Hepatocyte (in vitro differentiated cells): ENCODE measurements at regions not wholly inside any gene's neighbourhood (a gene's known extent, or its start where the extent isn't known, plus 50 kb on each side); places are given as distances from the start of the nearest gene placed in this dataset.

Source experiments
- DNase-seq: peaks from one replicate; pipeline ENCODE4 v3.0.0-alpha.2; 2016; ENCODE audit warnings: low spot score
- H2AFZ ChIP-seq: fragments of 200-600 bp; sonication (generic); 2 replicates; pipeline ENCODE4 v1.6.0; 2016; ENCODE audit warnings: antibody characterized with exemption, mild to moderate bottlenecking
- H3K27ac ChIP-seq: fragments of 200-600 bp; sonication (generic); 2 replicates; pipeline ENCODE4 v1.5.1; 2016; ENCODE audit warnings: mild to moderate bottlenecking
- H3K27me3 ChIP-seq: fragments of 200-600 bp; sonication (generic); 2 replicates; pipeline ENCODE4 v1.6.1; 2016
- H3K36me3 ChIP-seq: fragments of 200-600 bp; sonication (generic); replicated peaks from 2 replicates; pipeline ENCODE4 v1.5.1; 2016; ENCODE audit warnings: low read depth; ENCODE audit not compliant: insufficient read depth
- H3K4me1 ChIP-seq: fragments of 200-600 bp; sonication (generic); 2 replicates; pipeline ENCODE4 v1.5.1; 2016; ENCODE audit warnings: mild to moderate bottlenecking, moderate library complexity; ENCODE audit not compliant: insufficient read depth
- H3K4me2 ChIP-seq: fragments of 200-600 bp; sonication (generic); 2 replicates; pipeline ENCODE4 v1.6.0; 2016
- H3K4me3 ChIP-seq: fragments of 200-600 bp; sonication (generic); 2 replicates; pipeline ENCODE4 v1.5.1; 2016; ENCODE audit warnings: mild to moderate bottlenecking
- H3K79me2 ChIP-seq: fragments of 200-600 bp; sonication (generic); 2 replicates; pipeline ENCODE4 v1.6.0; 2017; ENCODE audit warnings: mild to moderate bottlenecking
- H3K9me2 ChIP-seq: fragments of 200-600 bp; sonication (generic); replicated peaks from 2 replicates; pipeline ENCODE4 v1.6.0; 2017; ENCODE audit warnings: mild to moderate bottlenecking; ENCODE audit not compliant: insufficient read depth
- H3K9me3 ChIP-seq: fragments of 200-600 bp; sonication (generic); 2 replicates; pipeline ENCODE4 v1.5.1; 2016; ENCODE audit warnings: low read depth, mild to moderate bottlenecking
- H4K20me1 ChIP-seq: fragments of 200-600 bp; sonication (generic); 2 replicates; pipeline ENCODE4 v1.6.0; 2016; ENCODE audit warnings: mild to moderate bottlenecking; ENCODE audit not compliant: insufficient read depth, poor library complexity, severe bottlenecking
- EZH2 ChIP-seq: fragments of 200-600 bp; sonication (generic); IDR thresholded peaks from 2 replicates; pipeline ENCODE4 v1.6.1; 2016; ENCODE audit warnings: antibody characterized with exemption, mild to moderate bottlenecking, borderline replicate concordance
- EZH2phosphoT487 ChIP-seq: fragments of 200-600 bp; sonication (generic); IDR thresholded peaks from one replicate; pipeline ENCODE4 v1.6.1; 2018; ENCODE audit warnings: antibody characterized with exemption, mild to moderate bottlenecking, low read depth, moderate library complexity; ENCODE audit not compliant: unreplicated experiment, severe bottlenecking
- WGBS: methylation state at CpG from one replicate; pipeline ENCODE4 v1.1.6; 2016; ENCODE audit warnings: low lambda C conversion rate; ENCODE audit errors: missing lambda C conversion rate; 5-methylcytosine and 5-hydroxymethylcytosine counted together
- TF ChIP-seq, protein P1 (sequence below): fragments of 200-600 bp; sonication (generic); IDR thresholded peaks from 2 replicates; pipeline ENCODE4 v1.5.1; 2016; ENCODE audit warnings: antibody characterized with exemption, mild to moderate bottlenecking; ENCODE audit not compliant: poor library complexity

DNA sequence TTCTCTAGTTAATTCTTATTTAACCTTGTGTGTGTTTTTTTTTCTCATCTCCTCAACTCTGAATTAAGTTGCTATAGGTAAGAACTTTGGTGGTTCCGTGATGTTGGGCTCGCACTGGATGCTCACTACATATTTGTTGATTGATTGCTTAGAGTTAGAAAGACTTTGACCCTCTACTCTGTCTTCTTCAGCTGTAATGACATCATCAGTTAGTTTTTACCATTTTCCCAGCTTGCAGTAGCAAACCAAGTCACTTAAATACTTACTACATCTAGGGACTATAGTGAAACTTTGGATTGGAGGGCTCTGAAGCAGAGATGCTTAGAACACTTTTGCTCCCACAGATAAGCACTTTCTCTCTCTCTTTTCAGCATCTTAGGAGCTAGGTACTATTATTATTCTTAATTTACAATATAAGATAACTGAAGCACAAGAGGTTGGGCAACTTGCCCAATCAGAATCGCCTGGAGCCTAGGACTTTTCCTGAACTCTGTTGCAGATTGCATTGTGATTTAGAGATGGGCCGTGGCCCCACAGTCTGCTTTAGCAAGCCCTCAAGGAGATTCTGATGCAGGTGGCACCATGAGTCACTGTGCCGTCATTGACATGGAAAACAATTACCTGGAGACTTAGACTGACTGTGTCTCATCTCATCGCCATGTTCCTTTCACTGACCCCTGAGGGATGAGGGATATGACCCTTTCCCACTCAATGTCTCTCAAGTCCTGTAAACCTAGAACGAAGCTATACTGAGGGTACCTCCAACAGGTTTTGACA, 471.9 kb upstream of the PODXL start:
- Histone ChIP-seq H3K36me3 (no peaks in the 10 kb centered on the region), H3K4me2 (no peak overlapping the region), H3K27me3 (peaks cover 3% of the 10 kb centered on the region), H3K4me3 (no peak overlapping the region), H4K20me1 (no peaks in the 10 kb centered on the region), H3K9me2 (no peaks in the 10 kb centered on the region), H3K9me3 (no peaks in the 10 kb centered on the region), H3K4me1 (peaks cover 15% of the 10 kb centered on the region), H3K27ac (no peak overlapping the region), H3K79me2 (no peaks in the 10 kb centered on the region), H2AFZ (no peak overlapping the region)
- no peak for DNase-seq
- 88% methylated on average over 7 of the region's 7 CpGs for WGBS
- TF ChIP-seq EZH2phosphoT487, result no peak
- no peak for TF ChIP-seq EZH2
- TF ChIP-seq, protein P1, sequence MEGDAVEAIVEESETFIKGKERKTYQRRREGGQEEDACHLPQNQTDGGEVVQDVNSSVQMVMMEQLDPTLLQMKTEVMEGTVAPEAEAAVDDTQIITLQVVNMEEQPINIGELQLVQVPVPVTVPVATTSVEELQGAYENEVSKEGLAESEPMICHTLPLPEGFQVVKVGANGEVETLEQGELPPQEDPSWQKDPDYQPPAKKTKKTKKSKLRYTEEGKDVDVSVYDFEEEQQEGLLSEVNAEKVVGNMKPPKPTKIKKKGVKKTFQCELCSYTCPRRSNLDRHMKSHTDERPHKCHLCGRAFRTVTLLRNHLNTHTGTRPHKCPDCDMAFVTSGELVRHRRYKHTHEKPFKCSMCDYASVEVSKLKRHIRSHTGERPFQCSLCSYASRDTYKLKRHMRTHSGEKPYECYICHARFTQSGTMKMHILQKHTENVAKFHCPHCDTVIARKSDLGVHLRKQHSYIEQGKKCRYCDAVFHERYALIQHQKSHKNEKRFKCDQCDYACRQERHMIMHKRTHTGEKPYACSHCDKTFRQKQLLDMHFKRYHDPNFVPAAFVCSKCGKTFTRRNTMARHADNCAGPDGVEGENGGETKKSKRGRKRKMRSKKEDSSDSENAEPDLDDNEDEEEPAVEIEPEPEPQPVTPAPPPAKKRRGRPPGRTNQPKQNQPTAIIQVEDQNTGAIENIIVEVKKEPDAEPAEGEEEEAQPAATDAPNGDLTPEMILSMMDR, result no peak

DNA sequence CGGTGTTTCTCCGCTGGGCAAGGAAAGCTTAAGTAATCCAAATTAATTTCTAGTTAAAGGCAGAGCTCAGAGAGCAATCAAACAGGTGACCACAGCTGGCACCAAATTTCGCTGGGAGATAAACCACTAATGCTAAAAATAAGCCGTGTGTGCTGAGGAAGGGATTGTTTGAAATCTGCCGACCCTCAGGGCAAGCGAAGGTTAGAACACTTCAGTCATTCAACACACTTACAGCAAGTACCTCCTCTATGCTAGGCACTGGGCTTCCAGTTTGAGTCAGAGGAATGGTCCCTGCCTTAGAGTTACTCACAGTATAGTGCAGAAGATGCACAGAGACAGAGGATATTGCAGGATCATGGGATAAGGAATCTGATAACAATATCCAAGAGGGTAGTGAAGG, 467.9 kb upstream of the PODXL start:
- Histone ChIP-seq H3K4me3 (no peak overlapping the region), H3K27me3 (peaks cover 3% of the 10 kb centered on the region), H4K20me1 (no peaks in the 10 kb centered on the region), H3K4me2 (no peak overlapping the region), H3K79me2 (no peaks in the 10 kb centered on the region), H3K4me1 (peaks cover under 1% of the 10 kb centered on the region), H3K27ac (no peak overlapping the region), H3K9me2 (no peaks in the 10 kb centered on the region), H3K9me3 (no peaks in the 10 kb centered on the region), H3K36me3 (no peaks in the 10 kb centered on the region), H2AFZ (no peak overlapping the region)
- DNase-seq, result no peak
- WGBS, result 67% methylated on average over 6 of the region's 6 CpGs
- TF ChIP-seq EZH2, result no peak
- no peak for TF ChIP-seq EZH2phosphoT487

DNA sequence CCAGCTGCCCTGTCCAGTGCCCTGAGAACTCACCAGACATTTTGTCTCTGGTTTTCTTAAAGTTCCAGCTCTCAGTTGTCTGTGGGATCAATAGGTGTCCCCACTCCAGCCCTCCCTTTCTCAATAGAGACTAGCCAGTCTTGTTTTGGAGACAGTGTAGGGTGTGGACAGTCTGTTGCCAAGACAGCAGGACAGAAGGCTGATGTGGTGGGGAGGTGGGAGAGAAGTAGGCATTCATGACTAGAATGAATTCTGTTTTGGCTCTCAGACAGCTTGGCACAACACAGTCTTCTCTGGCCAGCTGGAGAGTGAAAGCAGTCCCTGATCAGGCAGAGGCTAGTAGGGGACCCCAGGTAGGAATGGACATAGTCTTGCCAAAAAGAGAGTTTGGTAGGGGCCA, 467.0 kb upstream of the PODXL start:
- no peaks in the 10 kb centered on the region for H3K9me3 ChIP-seq
- no peaks in the 10 kb centered on the region for H3K79me2 ChIP-seq
- H4K20me1 ChIP-seq, result no peaks in the 10 kb centered on the region
- no peaks in the 10 kb centered on the region for H3K9me2 ChIP-seq
- H3K4me2 ChIP-seq, result no peak overlapping the region
- no peaks in the 10 kb centered on the region for H3K36me3 ChIP-seq
- H3K27ac ChIP-seq, result no peak overlapping the region
- H3K27me3 ChIP-seq, result peaks cover 3% of the 10 kb centered on the region
- H3K4me1 ChIP-seq, result no peaks in the 10 kb centered on the region
- DNase-seq, result no peak
- TF ChIP-seq EZH2phosphoT487 (no peak), EZH2 (no peak)
- TF ChIP-seq, protein P1, result no peak
- no peak overlapping the region for H3K4me3 ChIP-seq
- H2AFZ ChIP-seq, result no peak overlapping the region

DNA sequence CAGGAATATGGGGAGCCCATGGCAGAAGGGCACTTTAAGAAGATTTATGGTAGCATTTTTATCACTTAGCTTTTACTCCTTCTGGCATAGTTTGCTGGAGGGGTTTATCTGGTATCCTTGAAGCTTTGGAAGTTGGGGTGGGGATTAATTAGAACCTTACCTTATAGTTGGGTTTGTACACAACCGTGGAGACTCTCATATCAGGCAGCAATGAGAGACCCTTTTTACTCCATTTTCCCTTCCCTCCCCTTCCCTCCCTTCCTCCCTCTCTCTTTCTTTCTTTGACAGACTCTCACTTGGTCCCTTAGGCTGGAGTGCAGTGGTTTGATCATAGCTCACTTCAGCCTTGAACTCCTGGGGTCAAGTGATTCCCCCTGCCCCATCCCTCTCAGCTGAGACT, 465.8 kb upstream of the PODXL start:
- H3K4me1 ChIP-seq, result no peaks in the 10 kb centered on the region
- H3K79me2 ChIP-seq, result no peaks in the 10 kb centered on the region
- no peak overlapping the region for H2AFZ ChIP-seq
- no peaks in the 10 kb centered on the region for H4K20me1 ChIP-seq
- 79% methylated on average over 1 of the region's 1 CpG for WGBS
- no peaks in the 10 kb centered on the region for H3K36me3 ChIP-seq
- peaks cover 3% of the 10 kb centered on the region for H3K27me3 ChIP-seq
- DNase-seq, result no peak
- no peaks in the 10 kb centered on the region for H3K9me2 ChIP-seq
- no peaks in the 10 kb centered on the region for H3K9me3 ChIP-seq
- no peak overlapping the region for H3K4me3 ChIP-seq
- H3K27ac ChIP-seq, result no peak overlapping the region
- TF ChIP-seq, protein P1, result no peak
- TF ChIP-seq EZH2phosphoT487 (no peak), EZH2 (no peak)
- H3K4me2 ChIP-seq, result no peak overlapping the region
